GM21825 (cell line): ENCODE measurements at regions not wholly inside any gene's neighbourhood (a gene's known extent, or its start where the extent isn't known, plus 50 kb on each side); places are given as distances from the start of the nearest gene placed in this dataset.

Experiments used
- ATAC-seq: cut with Tn5 transposase; IDR thresholded peaks from one replicate; pipeline ENCODE4 v1.9.1; 2021; ENCODE audit warnings: mild to moderate bottlenecking, moderate library complexity; ENCODE audit not compliant: unreplicated experiment

- no peak for ATAC-seq
Observed at GRCh38 chr10:110432814-110433565, 64.7 kb upstream of the DUSP5 start.

GRCh38 chr10:110433740-110434139 is 64.0 kb upstream of the DUSP5 start:
- ATAC-seq, result no peak

- ATAC-seq, result no peak
Observed at GRCh38 chr10:110434489-110435096, 63.1 kb upstream of the DUSP5 start.

- no peak for ATAC-seq
Observed at GRCh38 chr10:110436554-110437350, 61.0 kb upstream of the DUSP5 start.

GRCh38 chr10:110437351-110437605 is 60.4 kb upstream of the DUSP5 start:
- no peak for ATAC-seq

GRCh38 chr10:110437761-110438341 is 59.9 kb upstream of the DUSP5 start:
- no peak for ATAC-seq

- ATAC-seq, result no peak
Observed at GRCh38 chr10:110442746-110443145, 55.0 kb upstream of the DUSP5 start.

- ATAC-seq, result no peak
Observed at GRCh38 chr10:110443239-110444003, 54.3 kb upstream of the DUSP5 start.

- no peak for ATAC-seq
Observed at GRCh38 chr10:110444004-110444337, 53.7 kb upstream of the DUSP5 start.

- no peak for ATAC-seq
Observed at GRCh38 chr10:110445871-110446270, 51.8 kb upstream of the DUSP5 start.

GRCh38 chr10:110446277-110446676 is 51.4 kb upstream of the DUSP5 start:
- no peak for ATAC-seq

GRCh38 chr10:110446954-110447608 is 50.6 kb upstream of the DUSP5 start:
- ATAC-seq, result no peak

- no peak for ATAC-seq
Observed at GRCh38 chr10:110447886-110448285, 49.8 kb upstream of the DUSP5 start.
